Upper lobe of left lung (tissue), 6 donors: ENCODE measurements at regions not wholly inside any gene's neighbourhood (a gene's known extent, or its start where the extent isn't known, plus 50 kb on each side); places are given as distances from the start of the nearest gene placed in this dataset.

Experiments
- ATAC-seq, 2 donors: fragments of 200-7000 bp; cut with Tn5 transposase; one replicate each; pipeline ENCODE4 v1.9.1; 2022; ENCODE audit warnings: mild to moderate bottlenecking in 2 of 2, moderate library complexity in 2 of 2; ENCODE audit not compliant: low FRiP score in 2 of 2
- DNase-seq, 2 donors: peaks; one replicate each; pipeline ENCODE4 v3.0.0-alpha.2; 2019 to 2020
- H3K27ac ChIP-seq, 4 donors: fragments of 200-600 bp; sonication (generic); one replicate each; pipeline ENCODE4 v1.5.1; 2016 to 2019
- H3K27me3 ChIP-seq, 4 donors: fragments of 200-600 bp; sonication (generic); one replicate each; pipeline ENCODE4 v1.5.1; 2017 to 2019
- H3K36me3 ChIP-seq, 4 donors: fragments of 200-600 bp; sonication (generic); one replicate each; pipeline ENCODE4 v1.5.1; 2016 to 2019
- H3K4me1 ChIP-seq, 4 donors: fragments of 200-600 bp; sonication (generic); one replicate each; pipeline ENCODE4 v1.5.1; 2018 to 2019
- H3K4me3 ChIP-seq, 4 donors: fragments of 200-600 bp; sonication (generic); one replicate each; pipeline ENCODE4 v1.5.1; 2017 to 2019; ENCODE audit warnings: mild to moderate bottlenecking in 2 of 4, moderate library complexity in 1 of 4
- H3K9me3 ChIP-seq, 4 donors: fragments of 200-600 bp; sonication (generic); one replicate each; pipeline ENCODE4 v1.5.1; 2018 to 2019
- CTCF ChIP-seq, 6 experiments: fragments of 450-650 bp in 4 of 6; fragments of 200-600 bp in 2 of 6; sonication (generic) in 2 of 6; IDR thresholded peaks; one replicate each; pipeline ENCODE4 v1.5.1; 2016 to 2019; ENCODE audit warnings: antibody characterized with exemption in 6 of 6
- EP300 ChIP-seq, 4 donors: sonication (generic); formaldehyde crosslinking; IDR thresholded peaks; one replicate each; pipeline ENCODE4 v1.5.1; 2017; ENCODE audit warnings: antibody characterized with exemption in 4 of 4, control low read depth in 2 of 4
- POLR2A ChIP-seq, 4 donors: fragments of 450-650 bp; IDR thresholded peaks; one replicate each; pipeline ENCODE4 v1.5.1; 2016 to 2017; ENCODE audit warnings: antibody characterized with exemption in 4 of 4, mild to moderate bottlenecking in 2 of 4
- POLR2AphosphoS5 ChIP-seq, 2 donors: sonication (generic); formaldehyde crosslinking; IDR thresholded peaks; one replicate each; pipeline ENCODE4 v1.5.1; 2017; ENCODE audit warnings: antibody characterized with exemption in 2 of 2
- WGBS, 2 donors: methylation state at CpG; one replicate each; pipeline ENCODE4 v1.1.5; 2017 to 2018; 5-methylcytosine and 5-hydroxymethylcytosine counted together
- donor health status: DM: no; HTN: no; CAD: no; lungs with moderate emphysema.
- donor health status: DM: no; HTN: yes; CAD: no; lungs with severe emphysema.

- ATAC-seq (no peak), DNase-seq (no peak)
- no peaks in the 10 kb centered on the region for H3K27me3 ChIP-seq
- no peaks in the 10 kb centered on the region for H3K36me3 ChIP-seq
- no peaks in the 10 kb centered on the region for H3K9me3 ChIP-seq
- no peaks in the 10 kb centered on the region for H3K4me1 ChIP-seq
- no peak overlapping the region for H3K27ac ChIP-seq
- WGBS, 2 donors, result 48 to 66% methylated on average over 3 of the region's 3 CpGs
- TF ChIP-seq EP300 (IDR thresholded peaks at IDR 0.05), result no peak
- no peak for TF ChIP-seq POLR2AphosphoS5 (IDR thresholded peaks at IDR 0.05)
- TF ChIP-seq CTCF (IDR thresholded peaks at IDR 0.05), result no peak
- no peak for TF ChIP-seq POLR2A (IDR thresholded peaks at IDR 0.05)
- H3K4me3 ChIP-seq, result no peak overlapping the region
Observed at GRCh38 chr3:118626453-118626852, 408.2 kb downstream of the IGSF11 start.

- Histone ChIP-seq H3K4me3 (no peak overlapping the region), H3K9me3 (no peaks in the 10 kb centered on the region), H3K27me3 (no peaks in the 10 kb centered on the region), H3K27ac (no peak overlapping the region), H3K36me3 (no peaks in the 10 kb centered on the region), H3K4me1 (no peaks in the 10 kb centered on the region)
- DNase-seq (peak in 1 of 2 donors; percentile 33), ATAC-seq (peak; percentile 67 to 85)
- WGBS, 2 donors, result 10 to 17% methylated on average over 8 of the region's 8 CpGs
- TF ChIP-seq CTCF (IDR thresholded peaks at IDR 0.05) (peak; percentile 18 to 72 (median 56)), POLR2AphosphoS5 (IDR thresholded peaks at IDR 0.05) (no peak), POLR2A (IDR thresholded peaks at IDR 0.05) (no peak), EP300 (IDR thresholded peaks at IDR 0.05) (no peak)
Observed at GRCh38 chr3:118628704-118629341, 405.8 kb downstream of the IGSF11 start.

GRCh38 chr3:118629821-118630220 lies 404.8 kb downstream of the IGSF11 start:
- no peaks in the 10 kb centered on the region for H3K4me1 ChIP-seq
- DNase-seq, result no peak
- no peak overlapping the region for H3K27ac ChIP-seq
- 83 to 90% methylated on average over 2 of the region's 2 CpGs for WGBS, 2 donors
- H3K27me3 ChIP-seq, result no peaks in the 10 kb centered on the region
- TF ChIP-seq POLR2AphosphoS5 (IDR thresholded peaks at IDR 0.05), result no peak
- TF ChIP-seq POLR2A (IDR thresholded peaks at IDR 0.05), result no peak
- no peak for TF ChIP-seq EP300 (IDR thresholded peaks at IDR 0.05)
- no peak for TF ChIP-seq CTCF (IDR thresholded peaks at IDR 0.05)
- H3K4me3 ChIP-seq, result no peak overlapping the region
- ATAC-seq, result no peak
- H3K9me3 ChIP-seq, result no peaks in the 10 kb centered on the region
- H3K36me3 ChIP-seq, result no peaks in the 10 kb centered on the region

GRCh38 chr3:118635711-118636110 lies 398.9 kb downstream of the IGSF11 start:
- ATAC-seq, result no peak
- no peaks in the 10 kb centered on the region for H3K36me3 ChIP-seq
- no peaks in the 10 kb centered on the region for H3K9me3 ChIP-seq
- WGBS, 2 donors, result 39 to 48% methylated on average over 1 of the region's 1 CpG
- H3K27ac ChIP-seq, result no peak overlapping the region
- no peak overlapping the region for H3K4me3 ChIP-seq
- no peaks in the 10 kb centered on the region for H3K4me1 ChIP-seq
- H3K27me3 ChIP-seq, result no peaks in the 10 kb centered on the region
- DNase-seq, result no peak
- TF ChIP-seq POLR2AphosphoS5 (IDR thresholded peaks at IDR 0.05) (no peak), CTCF (IDR thresholded peaks at IDR 0.05) (no peak), EP300 (IDR thresholded peaks at IDR 0.05) (no peak), POLR2A (IDR thresholded peaks at IDR 0.05) (no peak)

- Histone ChIP-seq H3K36me3 (no peaks in the 10 kb centered on the region), H3K4me1 (no peaks in the 10 kb centered on the region), H3K27ac (no peak overlapping the region), H3K9me3 (no peaks in the 10 kb centered on the region), H3K4me3 (no peak overlapping the region), H3K27me3 (no peaks in the 10 kb centered on the region)
- no peak for TF ChIP-seq POLR2A (IDR thresholded peaks at IDR 0.05)
- no peak for TF ChIP-seq EP300 (IDR thresholded peaks at IDR 0.05)
- no peak for TF ChIP-seq CTCF (IDR thresholded peaks at IDR 0.05)
- no peak for TF ChIP-seq POLR2AphosphoS5 (IDR thresholded peaks at IDR 0.05)
- WGBS, 2 donors, result 57 to 63% methylated on average over 4 of the region's 4 CpGs
- DNase-seq (no peak), ATAC-seq (no peak)
Observed at GRCh38 chr3:118636841-118637240, 397.8 kb downstream of the IGSF11 start.
